Uterus (tissue), 2 donors: ENCODE measurements at regions not wholly inside any gene's neighbourhood (a gene's known extent, or its start where the extent isn't known, plus 50 kb on each side); places are given as distances from the start of the nearest gene placed in this dataset.

Experiments used
- CTCF ChIP-seq, 4 experiments: fragments of 200-600 bp in 2 of 4; fragments of 450-650 bp in 2 of 4; sonication (generic) in 2 of 4; IDR thresholded peaks; one replicate each; pipeline ENCODE4 v1.5.1; 2016 to 2019; ENCODE audit warnings: antibody characterized with exemption in 4 of 4, mild to moderate bottlenecking in 2 of 4, moderate library complexity in 1 of 4
- POLR2A ChIP-seq, 2 donors: fragments of 450-650 bp; IDR thresholded peaks; one replicate each; pipeline ENCODE4 v1.6.1; 2016; ENCODE audit warnings: antibody characterized with exemption in 2 of 2, mild to moderate bottlenecking in 1 of 2, moderate library complexity in 1 of 2

GRCh38 chr15:31473385-31474058 is 146.9 kb downstream of the KLF13 start:
- no peak for TF ChIP-seq CTCF (IDR thresholded peaks at IDR 0.05)
- TF ChIP-seq POLR2A (IDR thresholded peaks at IDR 0.05), result no peak
